Lung (tissue), 11 donors: ENCODE measurements at regions not wholly inside any gene's neighbourhood (a gene's known extent, or its start where the extent isn't known, plus 50 kb on each side); places are given as distances from the start of the nearest gene placed in this dataset.

Source experiments
- ATAC-seq: fragments of 200-7000 bp; cut with Tn5 transposase; one replicate; pipeline ENCODE4 v1.9.1; 2020; ENCODE audit warnings: moderate number of reproducible peaks; ENCODE audit not compliant: insufficient read depth, low FRiP score
- DNase-seq, 3 donors: peaks; one replicate each; pipeline ENCODE4 v3.0.0-alpha.2; 2013 to 2017
- H3K27ac ChIP-seq, 2 donors: one replicate each; pipeline ENCODE4 v1.5.1; 2013; ENCODE audit warnings: mild to moderate bottlenecking in 2 of 2, moderate library complexity in 2 of 2, control low read depth in 1 of 2, inconsistent platforms in 1 of 2, low read depth in 1 of 2, low read length in 1 of 2
- H3K27me3 ChIP-seq, 3 donors: one replicate each; pipeline ENCODE4 v1.5.1; 2013; ENCODE audit warnings: low read length in 2 of 3; ENCODE audit not compliant: control insufficient read depth in 3 of 3, insufficient read depth in 3 of 3
- H3K36me3 ChIP-seq, 4 donors: one replicate each; pipeline ENCODE4 v1.5.1; 2013; ENCODE audit warnings: low read length in 4 of 4, mild to moderate bottlenecking in 1 of 4, moderate library complexity in 1 of 4; ENCODE audit not compliant: control insufficient read depth in 4 of 4, insufficient read depth in 4 of 4
- H3K4me1 ChIP-seq, 5 donors: one replicate each; pipeline ENCODE4 v1.5.1; 2013; ENCODE audit warnings: low read length in 5 of 5, mild to moderate bottlenecking in 2 of 5, moderate library complexity in 1 of 5; ENCODE audit not compliant: control insufficient read depth in 5 of 5, insufficient read depth in 5 of 5
- H3K4me3 ChIP-seq: one replicate; pipeline ENCODE4 v1.5.1; 2013; ENCODE audit warnings: mild to moderate bottlenecking, control low read depth, moderate library complexity
- H3K9ac ChIP-seq, 2 donors: one replicate each; pipeline ENCODE4 v1.5.1; 2013; ENCODE audit warnings: low read length in 2 of 2, control low read depth in 1 of 2; ENCODE audit not compliant: insufficient read depth in 1 of 2
- H3K9me3 ChIP-seq, 4 donors: one replicate each; pipeline ENCODE4 v1.5.1; 2013; ENCODE audit warnings: low read length in 3 of 4, mild to moderate bottlenecking in 1 of 4, moderate library complexity in 1 of 4; ENCODE audit not compliant: control insufficient read depth in 4 of 4, insufficient read depth in 3 of 4
- CTCF ChIP-seq: IDR thresholded peaks from 2 replicates; pipeline ENCODE4 v1.5.1; 2012; ENCODE audit warnings: mild to moderate bottlenecking; ENCODE audit errors: control extremely low read depth, extremely low read depth
- WGBS, 2 donors: extraction: QIAGEN DNeasy Blood & Tissue Kit; methylation state at CpG; one replicate each; pipeline ENCODE4 v1.1.7; 2013; 5-methylcytosine and 5-hydroxymethylcytosine counted together
- donor health status: control.
- donor health status: control.
- donor health status: Bipolar disorder and iron deficiency.
- donor health status: healthy.
- donor health status: DM: yes; HTN: yes; CAD: no.

GRCh38 chr4:136392576-136392975 lies 1139.7 kb downstream of the PCDH18 start:
- H3K9me3 ChIP-seq: peaks cover 0 to 2% (median 0%) of the 10 kb centered on the region in 4 donors
- DNase-seq (no peak), ATAC-seq (no peak)
- H3K4me1 ChIP-seq: no peaks in the 10 kb centered on the region
- no peak for TF ChIP-seq CTCF
- H3K9ac ChIP-seq: no peak overlapping the region
- H3K27ac ChIP-seq: no peak overlapping the region
- H3K36me3 ChIP-seq: no peaks in the 10 kb centered on the region
- H3K27me3 ChIP-seq: no peaks in the 10 kb centered on the region
- H3K4me3 ChIP-seq: no peak overlapping the region

- DNase-seq (peak in 2 of 3 donors; percentile 8 to 28), ATAC-seq (no peak)
- TF ChIP-seq CTCF: no peak
- Histone ChIP-seq H3K36me3 (no peaks in the 10 kb centered on the region), H3K27ac (no peak overlapping the region), H3K9ac (no peak overlapping the region), H3K4me1 (no peaks in the 10 kb centered on the region), H3K27me3 (no peaks in the 10 kb centered on the region), H3K4me3 (no peak overlapping the region), H3K9me3 (peaks cover 0 to 2% (median 0%) of the 10 kb centered on the region in 4 donors)
- WGBS, 2 donors: 92 to 95% methylated on average over 1 of the region's 1 CpG
These were observed 1141.5 kb downstream of the PCDH18 start for GRCh38 chr4:136390824-136391223.

GRCh38 chr4:136383082-136383481 lies 1149.2 kb downstream of the PCDH18 start:
- H3K36me3 ChIP-seq: no peaks in the 10 kb centered on the region
- H3K27me3 ChIP-seq: no peaks in the 10 kb centered on the region
- DNase-seq (no peak), ATAC-seq (no peak)
- no peaks in the 10 kb centered on the region for H3K9me3 ChIP-seq
- H3K4me3 ChIP-seq: no peak overlapping the region
- no peak for TF ChIP-seq CTCF
- no peaks in the 10 kb centered on the region for H3K4me1 ChIP-seq
- no peak overlapping the region for H3K27ac ChIP-seq
- WGBS, 2 donors: 85 to 88% methylated on average over 1 of the region's 1 CpG
- H3K9ac ChIP-seq: no peak overlapping the region

- 78 to 84% methylated on average over 2 of the region's 2 CpGs for WGBS, 2 donors
- Histone ChIP-seq H3K27me3 (no peaks in the 10 kb centered on the region), H3K9me3 (no peaks in the 10 kb centered on the region), H3K9ac (no peak overlapping the region), H3K36me3 (no peaks in the 10 kb centered on the region), H3K4me1 (no peaks in the 10 kb centered on the region), H3K4me3 (no peak overlapping the region), H3K27ac (no peak overlapping the region)
- ATAC-seq (no peak), DNase-seq (no peak)
- no peak for TF ChIP-seq CTCF
These were observed 1161.1 kb downstream of the PCDH18 start for GRCh38 chr4:136371231-136371630.
